Panc1 (cell line): ENCODE measurements at regions not wholly inside any gene's neighbourhood (a gene's known extent, or its start where the extent isn't known, plus 50 kb on each side); places are given as distances from the start of the nearest gene placed in this dataset.
"Not testable (repeated sequence)": the region's sequence is repeated elsewhere in the genome, so short reads cannot be mapped to it uniquely, and the experiment has no call there.

Experiments
- ATAC-seq: fragments of 200-7000 bp; cut with Tn5 transposase; 2 replicates; pipeline ENCODE4 v1.9.1; 2020; ENCODE audit warnings: mild to moderate bottlenecking, moderate library complexity
- BruUV-seq: library from RNA; stranded (reverse); fragments of 400-500 nt; replicated peaks from 2 replicates; lab custom pipeline; 2021; lab: Mats Ljungman, UMichigan
- CTCF ChIA-PET: fragments of 300-600 bp; sonication (Branson Sonifier 250); formaldehyde crosslinking; loops from one replicate; lab custom pipeline; 2022; ENCODE audit warnings: antibody characterized with exemption; lab: Charles Lee
- POLR2A ChIA-PET: fragments of 300-600 bp; sonication (Branson Sonifier 250); formaldehyde crosslinking; loops from one replicate; lab custom pipeline; 2022; ENCODE audit warnings: antibody characterized with exemption; lab: Charles Lee
- DNase-seq: peaks from one replicate; pipeline ENCODE4 v3.0.0-alpha.2; 2010; ENCODE audit warnings: low read depth, low spot score
- H3K27ac ChIP-seq: 2 replicates; pipeline ENCODE4 v1.5.1; 2011; ENCODE audit warnings: mild to moderate bottlenecking, low read length, inconsistent platforms
- H3K27me3 ChIP-seq: fragments of 200-500 bp; sonication (Bioruptor generic); 2 replicates; pipeline ENCODE4 v1.6.0; 2014; ENCODE audit warnings: low read length, inconsistent platforms; ENCODE audit not compliant: control insufficient read depth, insufficient read depth
- H3K36me3 ChIP-seq: fragments of 200-500 bp; sonication (Bioruptor generic); 2 replicates; pipeline ENCODE4 v1.5.1; 2014; ENCODE audit warnings: inconsistent platforms, mild to moderate bottlenecking, low read length, moderate library complexity; ENCODE audit not compliant: control insufficient read depth, insufficient read depth
- H3K4me1 ChIP-seq: 2 replicates; pipeline ENCODE4 v1.5.1; 2011; ENCODE audit warnings: inconsistent platforms, mild to moderate bottlenecking, low read length, moderate library complexity; ENCODE audit not compliant: control insufficient read depth, insufficient read depth
- H3K4me3 ChIP-seq, 2 experiments: 2 replicates each; pipeline ENCODE4 v1.5.1; 2011 to 2012; ENCODE audit warnings: low read depth in 2 of 2, low read length in 2 of 2, mild to moderate bottlenecking in 2 of 2, inconsistent platforms in 1 of 2, moderate library complexity in 1 of 2
- H3K9me3 ChIP-seq: fragments of 200-500 bp; sonication (Bioruptor generic); 2 replicates; pipeline ENCODE4 v1.5.1; 2014; ENCODE audit warnings: low read depth, mild to moderate bottlenecking, inconsistent platforms, low read length, moderate library complexity; ENCODE audit not compliant: control insufficient read depth, insufficient read depth
- CTCF ChIP-seq: fragments of 450-650 bp; IDR thresholded peaks from 2 replicates; pipeline ENCODE4 v1.5.1; 2017; ENCODE audit warnings: mild to moderate bottlenecking
- POLR2AphosphoS5 ChIP-seq: IDR thresholded peaks from 2 replicates; pipeline ENCODE4 v1.6.1; 2012; ENCODE audit warnings: mild to moderate bottlenecking, low read depth, low read length, moderate library complexity
- REST ChIP-seq, 2 experiments: IDR thresholded peaks; 2 replicates each; pipeline ENCODE4 v1.6.1; 2011 to 2012; ENCODE audit warnings: low read depth in 2 of 2, control low read depth in 1 of 2, low read length in 1 of 2, mild to moderate bottlenecking in 1 of 2, moderate library complexity in 1 of 2; ENCODE audit not compliant: insufficient read depth in 1 of 2
- SIN3A ChIP-seq: IDR thresholded peaks from 2 replicates; pipeline ENCODE4 v1.6.1; 2012; ENCODE audit warnings: low read depth, mild to moderate bottlenecking, low read length, moderate library complexity, borderline replicate concordance; ENCODE audit not compliant: insufficient read depth
- TCF7L2 ChIP-seq: IDR thresholded peaks from 2 replicates; pipeline ENCODE4 v1.6.1; 2011; ENCODE audit warnings: mild to moderate bottlenecking, low read depth, low read length, inconsistent platforms
- in situ Hi-C: cut with HindIII; loops from 2 replicates; pipeline ENCODE4 v1.10.0; 2016; ENCODE audit warnings: low sequenced_read_pairs, low pct_unique_long_range_greater_than_20kb
- intact Hi-C: fragments of 100-400 bp; cut with micrococcal nuclease; formaldehyde crosslinking; loops from one replicate; pipeline ENCODE4 v1.10.0; 2022; ENCODE audit not compliant: unreplicated experiment

- in situ Hi-C loops = no loop called here
- H3K4me1 ChIP-seq = no peaks in the 10 kb centered on the region
- BruUV-seq = no TSS peak
Observed at GRCh38 chrX:56029691-56030090, 202.5 kb upstream of the KLF8 start.

GRCh38 chrX:56031409-56031808, 200.7 kb upstream of the KLF8 start:
- Histone ChIP-seq H3K9me3 (no peaks in the 10 kb centered on the region), H3K36me3 (no peaks in the 10 kb centered on the region), H3K4me1 (no peaks in the 10 kb centered on the region), H3K27me3 (no peaks in the 10 kb centered on the region), H3K27ac (no peak overlapping the region), H3K4me3 (no peak overlapping the region)
- no TSS peak for BruUV-seq
- intact Hi-C loops = no loop called here
- no peak for ATAC-seq
- in situ Hi-C loops = no loop called here
- no peak for TF ChIP-seq SIN3A
- ChIA-PET CTCF (no interaction called here), POLR2A (no interaction called here)
- no peak for DNase-seq

More at GRCh38 chrX:56029691-56030090, 202.5 kb upstream of the KLF8 start:
- TF ChIP-seq REST (IDR thresholded peaks at IDR 0.05; ENCODE audit: insufficient read depth in 1 of 2, low read depth in 2 of 2, low read length in 1 of 2) = no peak
- TF ChIP-seq TCF7L2 = no peak
- no peak for TF ChIP-seq POLR2AphosphoS5
- no peak for TF ChIP-seq CTCF
- TF ChIP-seq SIN3A = no peak
- Histone ChIP-seq H3K4me3 (no peak overlapping the region), H3K36me3 (no peaks in the 10 kb centered on the region), H3K27me3 (no peaks in the 10 kb centered on the region), H3K27ac (no peak overlapping the region), H3K9me3 (no peaks in the 10 kb centered on the region)
- CTCF ChIA-PET = no interaction called here
- no peak for ATAC-seq
- POLR2A ChIA-PET = no interaction called here
- DNase-seq = no peak
- intact Hi-C loops = no loop called here

- no TSS peak for BruUV-seq
- H3K27me3 ChIP-seq = no peaks in the 10 kb centered on the region
- no peaks in the 10 kb centered on the region for H3K9me3 ChIP-seq
- in situ Hi-C loops (no loop called here), intact Hi-C loops (no loop called here)
- H3K27ac ChIP-seq = no peak overlapping the region
- ChIA-PET POLR2A (no interaction called here), CTCF (no interaction called here)
- ATAC-seq (no peak), DNase-seq (no peak)
- no peak for TF ChIP-seq TCF7L2
- TF ChIP-seq CTCF = no peak
- no peak for TF ChIP-seq SIN3A
- H3K36me3 ChIP-seq = no peaks in the 10 kb centered on the region
- H3K4me3 ChIP-seq = no peak overlapping the region
- no peaks in the 10 kb centered on the region for H3K4me1 ChIP-seq
Observed at GRCh38 chrX:56033495-56034180, 198.5 kb upstream of the KLF8 start.

GRCh38 chrX:56052673-56053330, 179.4 kb upstream of the KLF8 start:
- in situ Hi-C loops, DNase-seq, H3K4me3 ChIP-seq, H3K36me3 ChIP-seq, H3K4me1 ChIP-seq, H3K27ac ChIP-seq, H3K9me3 ChIP-seq, H3K27me3 ChIP-seq, intact Hi-C loops, ATAC-seq, BruUV-seq, CTCF ChIA-PET, POLR2A ChIA-PET: not testable (repeated sequence)
